GM06990 (cell line): ENCODE measurements at regions not wholly inside any gene's neighbourhood (a gene's known extent, or its start where the extent isn't known, plus 50 kb on each side); places are given as distances from the start of the nearest gene placed in this dataset.

Experiments
- DNase-seq: peaks from one replicate; pipeline ENCODE4 v3.0.0-alpha.2; 2011; ENCODE audit not compliant: insufficient read length; ENCODE audit errors: extremely low read depth
- H3K27me3 ChIP-seq: replicated peaks from 2 replicates; pipeline ENCODE4 v1.6.0; 2011; ENCODE audit warnings: low read length; ENCODE audit not compliant: control insufficient read depth, insufficient read depth
- H3K36me3 ChIP-seq: 2 replicates; pipeline ENCODE4 v1.5.1; 2011; ENCODE audit warnings: low read length; ENCODE audit not compliant: control insufficient read depth, insufficient read depth
- H3K4me3 ChIP-seq: replicated peaks from 2 replicates; pipeline ENCODE4 v1.5.1; 2011; ENCODE audit warnings: low read depth, mild to moderate bottlenecking, control low read depth, low read length
- CTCF ChIP-seq: IDR thresholded peaks from 2 replicates; pipeline ENCODE4 v1.5.1; 2011; ENCODE audit warnings: low read length, control low read depth, mild to moderate bottlenecking, inconsistent platforms; ENCODE audit not compliant: insufficient read depth, poor library complexity, severe bottlenecking

- no peak for TF ChIP-seq CTCF
Observed at GRCh38 chr11:119855066-119855465, 126.1 kb upstream of the NECTIN1 start.

DNA sequence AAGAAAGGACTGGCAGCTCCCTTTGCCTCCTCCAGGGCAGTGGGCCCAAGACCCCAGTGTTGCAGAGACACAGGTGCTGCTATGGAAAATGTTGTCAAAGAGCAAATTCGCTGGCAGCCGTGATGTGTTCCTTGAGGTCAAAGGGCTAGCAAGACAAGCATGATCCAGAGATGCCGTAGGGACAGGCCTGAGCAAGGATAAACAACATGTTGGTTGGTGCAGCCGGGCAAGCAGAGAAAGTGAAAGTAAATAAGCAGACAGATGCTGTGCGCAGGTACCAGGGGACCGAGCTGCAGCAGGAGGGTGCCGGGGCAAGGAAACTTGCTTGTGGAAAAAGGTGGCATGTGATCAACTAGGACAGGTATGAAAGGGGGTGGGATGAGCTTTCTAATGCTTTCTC, 125.5 kb upstream of the NECTIN1 start:
- no peak for DNase-seq
- no peak overlapping the region for H3K4me3 ChIP-seq
- no peak for TF ChIP-seq CTCF
- no peaks in the 10 kb centered on the region for H3K36me3 ChIP-seq
- H3K27me3 ChIP-seq, result peaks cover 3% of the 10 kb centered on the region

More at GRCh38 chr11:119855066-119855465, 126.1 kb upstream of the NECTIN1 start:
- DNase-seq, result no peak
- no peaks in the 10 kb centered on the region for H3K36me3 ChIP-seq
- H3K4me3 ChIP-seq, result no peak overlapping the region
- H3K27me3 ChIP-seq, result peaks cover 3% of the 10 kb centered on the region

DNA sequence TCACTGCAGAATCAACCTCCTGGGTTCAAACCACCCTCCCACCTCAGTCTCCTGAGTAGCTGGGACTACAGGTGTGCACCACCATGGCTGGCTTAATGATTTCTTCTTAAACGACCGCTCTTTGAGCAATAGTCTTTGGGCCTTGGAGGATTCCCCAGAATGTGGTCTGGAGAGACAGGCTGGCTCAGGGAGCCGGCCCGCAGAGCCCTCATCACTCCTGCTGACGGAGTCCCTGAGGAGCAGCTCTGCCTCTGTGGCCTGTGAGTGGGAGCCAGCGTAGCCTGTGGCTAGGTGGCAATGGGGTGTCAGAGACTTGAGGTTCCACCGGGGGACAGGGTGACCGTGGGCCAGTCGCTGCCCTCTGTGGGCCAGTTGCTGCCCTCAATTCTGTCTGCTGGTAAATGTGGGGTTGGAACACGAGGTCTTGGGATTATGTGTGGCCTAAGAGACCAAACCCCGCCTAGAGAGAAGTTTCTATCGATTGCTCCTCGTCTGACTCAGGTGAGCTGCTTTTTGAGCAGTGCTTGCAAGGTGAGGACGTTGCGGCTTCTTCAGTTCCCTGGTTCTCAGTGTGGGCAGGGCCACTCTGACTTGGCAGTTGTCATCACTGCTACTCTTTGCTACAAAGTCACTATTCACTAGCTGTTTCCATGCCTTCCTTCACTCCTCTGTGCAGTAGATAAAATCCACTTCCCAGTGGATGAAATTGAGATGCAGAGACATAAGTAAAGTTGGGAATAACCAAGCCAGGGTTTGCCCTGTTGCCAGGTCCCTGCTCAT, 124.8 kb upstream of the NECTIN1 start:
- no peak for TF ChIP-seq CTCF
- H3K27me3 ChIP-seq, result peaks cover 3% of the 10 kb centered on the region
- H3K36me3 ChIP-seq, result no peaks in the 10 kb centered on the region
- H3K4me3 ChIP-seq, result no peak overlapping the region
- no peak for DNase-seq

GRCh38 chr11:119852741-119853140, 123.7 kb upstream of the NECTIN1 start:
- H3K36me3 ChIP-seq, result no peaks in the 10 kb centered on the region
- no peak for TF ChIP-seq CTCF
- H3K27me3 ChIP-seq, result peaks cover 1% of the 10 kb centered on the region
- no peak overlapping the region for H3K4me3 ChIP-seq
- DNase-seq, result no peak

GRCh38 chr11:119850822-119851409, 121.9 kb upstream of the NECTIN1 start:
- no peaks in the 10 kb centered on the region for H3K36me3 ChIP-seq
- TF ChIP-seq CTCF, result no peak
- no peak for DNase-seq
- H3K27me3 ChIP-seq, result peaks cover 1% of the 10 kb centered on the region; the same call in 1 of the 2 replicates
- H3K4me3 ChIP-seq, result no peak overlapping the region
